A549 (cell line): ENCODE measurements at regions not wholly inside any gene's neighbourhood (a gene's known extent, or its start where the extent isn't known, plus 50 kb on each side); places are given as distances from the start of the nearest gene placed in this dataset.
"Not testable (repeated sequence)": the region's sequence is repeated elsewhere in the genome, so short reads cannot be mapped to it uniquely, and the experiment has no call there.

Source experiments
- EP300 ChIP-seq, 2 experiments: fragments of >200 bp; sonication (Bioruptor Twin); formaldehyde crosslinking; IDR thresholded peaks; 2 replicates in 1 of 2; 3 replicates in 1 of 2; pipeline ENCODE4 v1.6.1; 2016 to 2017
- FOSL2 ChIP-seq, 2 experiments: fragments of 450-650 bp in 1 of 2; fragments of >200 bp in 1 of 2; sonication (Bioruptor Twin) in 1 of 2; formaldehyde crosslinking; IDR thresholded peaks; 2 replicates each; pipeline versions ENCODE4 v1.5.0 to v1.6.1; 2016 to 2020; ENCODE audit warnings: mild to moderate bottlenecking in 1 of 2, moderate library complexity in 1 of 2
- HDAC2 ChIP-seq: fragments of 200-600 bp; sonication (generic); IDR thresholded peaks from 2 replicates; pipeline ENCODE4 v1.6.1; 2016
- JUN ChIP-seq, 2 experiments: fragments of >200 bp; sonication (Bioruptor Twin); formaldehyde crosslinking; IDR thresholded peaks; 2 replicates in 1 of 2; 3 replicates in 1 of 2; pipeline ENCODE4 v1.6.1; 2016 to 2017
- MAFK ChIP-seq: fragments of 450-650 bp; IDR thresholded peaks from 2 replicates; pipeline ENCODE4 v1.6.1; 2014; ENCODE audit not compliant: partially characterized antibody
- POLR2A ChIP-seq: IDR thresholded peaks from 2 replicates; pipeline ENCODE4 v1.6.1; 2012; ENCODE audit warnings: mild to moderate bottlenecking, low read length
- SMC3 ChIP-seq: fragments of >200 bp; sonication (Bioruptor Twin); formaldehyde crosslinking; IDR thresholded peaks from 3 replicates; pipeline ENCODE4 v1.6.1; 2018; ENCODE audit warnings: inconsistent platforms
- TF ChIP-seq, protein P1 (sequence below): IDR thresholded peaks from 2 replicates; pipeline ENCODE4 v1.6.1; 2012; ENCODE audit warnings: low read depth, borderline replicate concordance
- TF ChIP-seq, protein P2 (sequence below): IDR thresholded peaks from 2 replicates; pipeline ENCODE4 v1.6.1; 2012
- TF ChIP-seq, protein P3 (sequence below): fragments of 200-600 bp; sonication (generic); IDR thresholded peaks from 2 replicates; pipeline ENCODE4 v1.6.1; 2016; ENCODE audit warnings: antibody characterized with exemption, mild to moderate bottlenecking, moderate library complexity
- TF ChIP-seq, protein P4 (sequence below): fragments of >200 bp; sonication (Bioruptor Twin); formaldehyde crosslinking; IDR thresholded peaks from 3 replicates; pipeline ENCODE4 v1.5.1; 2016

DNA sequence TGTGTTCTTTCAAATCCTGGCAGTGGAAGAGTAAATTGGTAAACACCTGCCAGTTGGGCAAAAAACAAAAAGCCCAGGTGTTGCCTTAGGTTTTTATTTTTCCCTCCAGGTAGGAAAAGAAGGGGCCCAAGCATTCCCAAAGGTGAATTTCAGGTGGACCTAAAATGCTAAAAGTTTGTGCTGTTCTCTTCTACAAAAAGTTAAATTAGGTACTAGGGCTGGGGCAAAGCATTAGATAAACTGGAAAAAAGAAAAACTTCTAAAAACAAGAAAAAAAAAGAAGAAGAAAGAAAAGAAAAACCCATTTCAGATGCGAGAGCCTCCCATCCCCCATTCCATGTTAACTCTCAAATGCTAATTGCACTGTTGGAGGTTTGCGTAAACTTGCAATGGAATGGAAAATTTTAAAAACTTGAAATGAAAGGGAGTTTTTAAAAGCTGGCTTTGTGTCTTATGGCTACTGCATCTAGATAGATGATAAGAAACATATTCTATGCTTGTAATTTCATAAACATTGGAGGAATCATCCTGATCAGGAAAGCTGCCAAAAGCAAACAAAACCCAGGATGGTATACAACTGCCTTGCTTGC is 59.9 kb upstream of the IGFBPL1 start:
- TF ChIP-seq, protein P1, sequence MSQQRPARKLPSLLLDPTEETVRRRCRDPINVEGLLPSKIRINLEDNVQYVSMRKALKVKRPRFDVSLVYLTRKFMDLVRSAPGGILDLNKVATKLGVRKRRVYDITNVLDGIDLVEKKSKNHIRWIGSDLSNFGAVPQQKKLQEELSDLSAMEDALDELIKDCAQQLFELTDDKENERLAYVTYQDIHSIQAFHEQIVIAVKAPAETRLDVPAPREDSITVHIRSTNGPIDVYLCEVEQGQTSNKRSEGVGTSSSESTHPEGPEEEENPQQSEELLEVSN = not testable (repeated sequence)
- not testable (repeated sequence) for TF ChIP-seq HDAC2; FOSL2 (IDR thresholded peaks at IDR 0.05); FOSL2 (CRISPR knock-in tag; IDR thresholded peaks at IDR 0.05); SMC3; MAFK; EP300 (IDR thresholded peaks at IDR 0.05); POLR2A; JUN (IDR thresholded peaks at IDR 0.05)
- TF ChIP-seq, protein P2, sequence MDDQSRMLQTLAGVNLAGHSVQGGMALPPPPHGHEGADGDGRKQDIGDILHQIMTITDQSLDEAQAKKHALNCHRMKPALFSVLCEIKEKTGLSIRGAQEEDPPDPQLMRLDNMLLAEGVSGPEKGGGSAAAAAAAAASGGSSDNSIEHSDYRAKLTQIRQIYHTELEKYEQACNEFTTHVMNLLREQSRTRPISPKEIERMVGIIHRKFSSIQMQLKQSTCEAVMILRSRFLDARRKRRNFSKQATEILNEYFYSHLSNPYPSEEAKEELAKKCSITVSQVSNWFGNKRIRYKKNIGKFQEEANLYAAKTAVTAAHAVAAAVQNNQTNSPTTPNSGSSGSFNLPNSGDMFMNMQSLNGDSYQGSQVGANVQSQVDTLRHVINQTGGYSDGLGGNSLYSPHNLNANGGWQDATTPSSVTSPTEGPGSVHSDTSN = not testable (repeated sequence)
- TF ChIP-seq, protein P3, sequence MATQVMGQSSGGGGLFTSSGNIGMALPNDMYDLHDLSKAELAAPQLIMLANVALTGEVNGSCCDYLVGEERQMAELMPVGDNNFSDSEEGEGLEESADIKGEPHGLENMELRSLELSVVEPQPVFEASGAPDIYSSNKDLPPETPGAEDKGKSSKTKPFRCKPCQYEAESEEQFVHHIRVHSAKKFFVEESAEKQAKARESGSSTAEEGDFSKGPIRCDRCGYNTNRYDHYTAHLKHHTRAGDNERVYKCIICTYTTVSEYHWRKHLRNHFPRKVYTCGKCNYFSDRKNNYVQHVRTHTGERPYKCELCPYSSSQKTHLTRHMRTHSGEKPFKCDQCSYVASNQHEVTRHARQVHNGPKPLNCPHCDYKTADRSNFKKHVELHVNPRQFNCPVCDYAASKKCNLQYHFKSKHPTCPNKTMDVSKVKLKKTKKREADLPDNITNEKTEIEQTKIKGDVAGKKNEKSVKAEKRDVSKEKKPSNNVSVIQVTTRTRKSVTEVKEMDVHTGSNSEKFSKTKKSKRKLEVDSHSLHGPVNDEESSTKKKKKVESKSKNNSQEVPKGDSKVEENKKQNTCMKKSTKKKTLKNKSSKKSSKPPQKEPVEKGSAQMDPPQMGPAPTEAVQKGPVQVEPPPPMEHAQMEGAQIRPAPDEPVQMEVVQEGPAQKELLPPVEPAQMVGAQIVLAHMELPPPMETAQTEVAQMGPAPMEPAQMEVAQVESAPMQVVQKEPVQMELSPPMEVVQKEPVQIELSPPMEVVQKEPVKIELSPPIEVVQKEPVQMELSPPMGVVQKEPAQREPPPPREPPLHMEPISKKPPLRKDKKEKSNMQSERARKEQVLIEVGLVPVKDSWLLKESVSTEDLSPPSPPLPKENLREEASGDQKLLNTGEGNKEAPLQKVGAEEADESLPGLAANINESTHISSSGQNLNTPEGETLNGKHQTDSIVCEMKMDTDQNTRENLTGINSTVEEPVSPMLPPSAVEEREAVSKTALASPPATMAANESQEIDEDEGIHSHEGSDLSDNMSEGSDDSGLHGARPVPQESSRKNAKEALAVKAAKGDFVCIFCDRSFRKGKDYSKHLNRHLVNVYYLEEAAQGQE = not testable (repeated sequence)
- TF ChIP-seq, protein P4, sequence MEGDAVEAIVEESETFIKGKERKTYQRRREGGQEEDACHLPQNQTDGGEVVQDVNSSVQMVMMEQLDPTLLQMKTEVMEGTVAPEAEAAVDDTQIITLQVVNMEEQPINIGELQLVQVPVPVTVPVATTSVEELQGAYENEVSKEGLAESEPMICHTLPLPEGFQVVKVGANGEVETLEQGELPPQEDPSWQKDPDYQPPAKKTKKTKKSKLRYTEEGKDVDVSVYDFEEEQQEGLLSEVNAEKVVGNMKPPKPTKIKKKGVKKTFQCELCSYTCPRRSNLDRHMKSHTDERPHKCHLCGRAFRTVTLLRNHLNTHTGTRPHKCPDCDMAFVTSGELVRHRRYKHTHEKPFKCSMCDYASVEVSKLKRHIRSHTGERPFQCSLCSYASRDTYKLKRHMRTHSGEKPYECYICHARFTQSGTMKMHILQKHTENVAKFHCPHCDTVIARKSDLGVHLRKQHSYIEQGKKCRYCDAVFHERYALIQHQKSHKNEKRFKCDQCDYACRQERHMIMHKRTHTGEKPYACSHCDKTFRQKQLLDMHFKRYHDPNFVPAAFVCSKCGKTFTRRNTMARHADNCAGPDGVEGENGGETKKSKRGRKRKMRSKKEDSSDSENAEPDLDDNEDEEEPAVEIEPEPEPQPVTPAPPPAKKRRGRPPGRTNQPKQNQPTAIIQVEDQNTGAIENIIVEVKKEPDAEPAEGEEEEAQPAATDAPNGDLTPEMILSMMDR = not testable (repeated sequence)
